ENCODE measurements at regions not wholly inside any gene's neighbourhood (a gene's known extent, or its start where the extent isn't known, plus 50 kb on each side); places are given as distances from the start of the nearest gene placed in this dataset.

DNA sequence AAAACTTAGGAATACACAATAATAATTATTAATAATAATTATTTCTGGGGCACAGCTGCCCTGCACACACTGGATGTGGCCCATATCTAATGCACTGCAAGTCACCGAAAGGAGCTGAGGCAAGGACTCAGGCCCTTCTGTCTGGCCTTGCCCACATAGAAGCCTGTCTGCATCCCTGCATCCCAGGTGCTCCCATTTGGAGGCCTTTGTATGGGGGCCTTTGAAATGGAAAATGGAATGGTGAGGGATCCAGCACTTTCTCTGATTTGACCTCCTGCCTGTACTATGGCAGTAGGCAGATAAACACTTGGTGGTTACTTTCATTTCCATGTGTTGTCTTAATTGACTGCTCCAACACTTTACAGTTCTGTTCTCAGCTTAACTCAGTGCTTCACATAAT is 75.7 kb upstream of the PTCHD4 start:
- intact Hi-C loops (cut with micrococcal nuclease; ENCODE audit: unreplicated experiment): no loop called here
- TF ChIP-seq, protein P1, sequence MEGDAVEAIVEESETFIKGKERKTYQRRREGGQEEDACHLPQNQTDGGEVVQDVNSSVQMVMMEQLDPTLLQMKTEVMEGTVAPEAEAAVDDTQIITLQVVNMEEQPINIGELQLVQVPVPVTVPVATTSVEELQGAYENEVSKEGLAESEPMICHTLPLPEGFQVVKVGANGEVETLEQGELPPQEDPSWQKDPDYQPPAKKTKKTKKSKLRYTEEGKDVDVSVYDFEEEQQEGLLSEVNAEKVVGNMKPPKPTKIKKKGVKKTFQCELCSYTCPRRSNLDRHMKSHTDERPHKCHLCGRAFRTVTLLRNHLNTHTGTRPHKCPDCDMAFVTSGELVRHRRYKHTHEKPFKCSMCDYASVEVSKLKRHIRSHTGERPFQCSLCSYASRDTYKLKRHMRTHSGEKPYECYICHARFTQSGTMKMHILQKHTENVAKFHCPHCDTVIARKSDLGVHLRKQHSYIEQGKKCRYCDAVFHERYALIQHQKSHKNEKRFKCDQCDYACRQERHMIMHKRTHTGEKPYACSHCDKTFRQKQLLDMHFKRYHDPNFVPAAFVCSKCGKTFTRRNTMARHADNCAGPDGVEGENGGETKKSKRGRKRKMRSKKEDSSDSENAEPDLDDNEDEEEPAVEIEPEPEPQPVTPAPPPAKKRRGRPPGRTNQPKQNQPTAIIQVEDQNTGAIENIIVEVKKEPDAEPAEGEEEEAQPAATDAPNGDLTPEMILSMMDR (conservative IDR thresholded peaks at IDR 0.05): no peak
- TF ChIP-seq EZH2 (IDR thresholded peaks at IDR 0.05; ENCODE audit: low read depth): no peak
- no peak overlapping the region for H3K4me2 ChIP-seq
- no TSS peak for BruUV-seq (replicated peaks)
- ChIA-PET POLR2A (ENCODE audit: unreplicated experiment) (no interaction called here), CTCF (no interaction called here)
- no peaks in the 10 kb centered on the region for H3K9me3 ChIP-seq (ENCODE audit: insufficient read depth, low read depth)
- no peaks in the 10 kb centered on the region for H3K79me2 ChIP-seq (ENCODE audit: low read depth)
- no peaks in the 10 kb centered on the region for H3K4me1 ChIP-seq (replicated peaks; ENCODE audit: insufficient read depth)
- H4K20me1 ChIP-seq (ENCODE audit: insufficient read depth): no peaks in the 10 kb centered on the region
- H2AFZ ChIP-seq: no peak overlapping the region
- H3F3A ChIP-seq (ENCODE audit: insufficient read depth, low read depth): no peaks in the 10 kb centered on the region
- no peaks in the 10 kb centered on the region for H3K36me3 ChIP-seq (ENCODE audit: low read depth)
- H3K27me3 ChIP-seq (ENCODE audit: insufficient read depth, low read depth): no peaks in the 10 kb centered on the region
- H3K4me3 ChIP-seq: no peak overlapping the region
- no peaks in the 10 kb centered on the region for H3K9me2 ChIP-seq (ENCODE audit: insufficient read depth)
- DNase-seq: no peak
- no peak overlapping the region for H3K27ac ChIP-seq

DNA sequence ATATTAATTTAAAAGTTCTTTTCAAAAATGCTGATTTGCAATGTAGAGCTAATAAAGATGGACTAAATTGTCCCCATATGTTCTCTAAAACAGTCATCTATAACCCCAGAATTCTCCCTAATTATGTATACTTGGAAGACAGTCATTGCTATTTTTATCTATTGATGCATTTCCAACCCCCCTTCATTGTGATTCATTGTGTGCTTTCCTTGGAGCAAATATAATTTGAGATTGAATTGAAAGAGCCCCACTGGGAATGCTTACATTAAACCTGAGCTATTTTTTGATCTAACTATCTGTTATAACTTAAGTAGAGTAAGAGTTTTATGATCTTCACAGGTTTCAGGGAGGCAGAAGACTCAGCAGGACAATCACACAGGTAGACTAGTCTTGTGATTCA is 73.7 kb upstream of the PTCHD4 start:
- Histone ChIP-seq H2AFZ (no peak overlapping the region), H4K20me1 (ENCODE audit: insufficient read depth) (no peaks in the 10 kb centered on the region), H3K4me3 (no peak overlapping the region), H3K4me2 (no peak overlapping the region), H3K27me3 (ENCODE audit: insufficient read depth, low read depth) (no peaks in the 10 kb centered on the region), H3K27ac (no peak overlapping the region), H3F3A (ENCODE audit: insufficient read depth, low read depth) (no peaks in the 10 kb centered on the region), H3K4me1 (replicated peaks; ENCODE audit: insufficient read depth) (no peaks in the 10 kb centered on the region), H3K9me3 (ENCODE audit: insufficient read depth, low read depth) (no peaks in the 10 kb centered on the region), H3K36me3 (ENCODE audit: low read depth) (no peaks in the 10 kb centered on the region), H3K9me2 (ENCODE audit: insufficient read depth) (no peaks in the 10 kb centered on the region), H3K79me2 (ENCODE audit: low read depth) (no peaks in the 10 kb centered on the region)
- ChIA-PET POLR2A (ENCODE audit: unreplicated experiment) (no interaction called here), CTCF (no interaction called here)
- intact Hi-C loops (cut with micrococcal nuclease; ENCODE audit: unreplicated experiment): no loop called here
- DNase-seq: no peak
- no TSS peak for BruUV-seq (replicated peaks)
- no peak for TF ChIP-seq EZH2 (IDR thresholded peaks at IDR 0.05; ENCODE audit: low read depth)

DNA sequence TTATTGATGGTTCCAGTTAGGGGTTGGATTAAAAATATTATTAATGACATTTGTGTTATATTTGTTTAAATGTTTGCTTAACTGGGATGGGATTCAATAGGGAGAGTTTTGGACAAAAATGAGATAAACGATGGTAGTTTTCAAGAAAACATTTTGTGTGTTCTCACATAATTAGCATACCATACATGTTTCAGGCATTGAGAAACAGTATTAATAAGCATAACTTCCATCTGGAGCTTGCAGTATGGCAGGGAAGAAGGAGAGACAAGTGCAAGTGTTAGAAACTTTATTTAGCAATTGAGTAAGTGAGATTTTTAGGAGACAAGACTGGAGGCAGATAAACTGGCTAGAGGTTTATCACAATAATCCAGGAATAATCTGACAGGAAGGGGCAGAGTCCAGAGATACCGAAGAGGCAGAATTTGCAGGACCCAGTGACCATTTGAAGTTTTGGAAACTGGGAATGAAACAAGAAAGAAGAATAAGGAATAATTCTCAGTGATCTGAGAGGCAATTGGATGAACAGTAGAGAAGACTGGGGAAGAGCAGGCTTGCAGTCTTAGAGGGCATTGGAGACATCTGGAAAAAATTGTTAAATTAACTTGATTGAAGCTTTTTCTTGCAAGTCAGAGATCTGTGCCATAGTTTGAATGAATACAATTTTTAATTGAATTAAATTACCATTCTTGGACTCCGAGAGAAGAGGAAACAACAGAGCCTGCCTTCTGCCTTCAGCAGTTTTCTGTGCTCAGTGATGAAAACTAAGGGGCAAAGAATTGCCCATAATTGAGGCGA is 73.0 kb upstream of the PTCHD4 start:
- Histone ChIP-seq H3K79me2 (ENCODE audit: low read depth) (no peaks in the 10 kb centered on the region), H3K4me2 (no peak overlapping the region), H3K4me3 (no peak overlapping the region), H3K9me2 (ENCODE audit: insufficient read depth) (no peaks in the 10 kb centered on the region), H3K9me3 (ENCODE audit: insufficient read depth, low read depth) (no peaks in the 10 kb centered on the region), H3F3A (ENCODE audit: insufficient read depth, low read depth) (no peaks in the 10 kb centered on the region), H2AFZ (no peak overlapping the region), H3K36me3 (ENCODE audit: low read depth) (no peaks in the 10 kb centered on the region), H4K20me1 (ENCODE audit: insufficient read depth) (no peaks in the 10 kb centered on the region), H3K4me1 (replicated peaks; ENCODE audit: insufficient read depth) (no peaks in the 10 kb centered on the region), H3K27ac (no peak overlapping the region), H3K27me3 (ENCODE audit: insufficient read depth, low read depth) (no peaks in the 10 kb centered on the region)
- DNase-seq: no peak
- intact Hi-C loops (cut with micrococcal nuclease; ENCODE audit: unreplicated experiment): no loop called here
- TF ChIP-seq, protein P1 (conservative IDR thresholded peaks at IDR 0.05): no peak
- POLR2A ChIA-PET (ENCODE audit: unreplicated experiment): no interaction called here
- CTCF ChIA-PET: no interaction called here
- no TSS peak for BruUV-seq (replicated peaks)

DNA sequence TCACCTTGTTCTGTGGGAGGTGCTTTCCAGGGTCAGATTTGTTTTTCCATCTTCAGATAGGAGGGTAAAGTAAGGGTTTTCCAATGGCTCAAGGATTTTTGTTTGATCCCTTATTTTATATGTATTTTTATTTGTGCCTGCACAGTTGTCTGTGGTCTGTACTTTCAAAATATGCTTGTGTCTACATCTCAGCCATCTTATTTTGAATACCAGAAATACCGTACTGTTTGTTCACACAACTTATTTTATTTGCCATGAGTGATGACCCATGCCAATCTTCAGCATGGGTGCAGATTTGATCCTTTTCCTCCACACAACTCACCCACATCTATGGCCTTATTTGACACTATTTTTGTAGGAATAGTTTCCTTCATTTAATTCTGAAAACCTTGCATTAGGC is 72.2 kb upstream of the PTCHD4 start:
- TF ChIP-seq EZH2 (IDR thresholded peaks at IDR 0.05; ENCODE audit: low read depth): no peak
- TF ChIP-seq, protein P1 (conservative IDR thresholded peaks at IDR 0.05): no peak
- POLR2A ChIA-PET (ENCODE audit: unreplicated experiment): no interaction called here
- intact Hi-C loops (cut with micrococcal nuclease; ENCODE audit: unreplicated experiment): no loop called here
- CTCF ChIA-PET: no interaction called here
- no peaks in the 10 kb centered on the region for H3K9me3 ChIP-seq (ENCODE audit: insufficient read depth, low read depth)
- no peaks in the 10 kb centered on the region for H3K27me3 ChIP-seq (ENCODE audit: insufficient read depth, low read depth)
- H3K79me2 ChIP-seq (ENCODE audit: low read depth): no peaks in the 10 kb centered on the region
- no peaks in the 10 kb centered on the region for H3F3A ChIP-seq (ENCODE audit: insufficient read depth, low read depth)
- H4K20me1 ChIP-seq (ENCODE audit: insufficient read depth): no peaks in the 10 kb centered on the region
- H3K4me1 ChIP-seq (replicated peaks; ENCODE audit: insufficient read depth): no peaks in the 10 kb centered on the region
- H3K36me3 ChIP-seq (ENCODE audit: low read depth): no peaks in the 10 kb centered on the region
- no peak overlapping the region for H3K4me3 ChIP-seq
- DNase-seq: no peak
- no peaks in the 10 kb centered on the region for H3K9me2 ChIP-seq (ENCODE audit: insufficient read depth)
- no peak overlapping the region for H3K4me2 ChIP-seq
- no peak overlapping the region for H3K27ac ChIP-seq
- BruUV-seq (replicated peaks): no TSS peak
- H2AFZ ChIP-seq: no peak overlapping the region

Data from PC-9 (cell line).